GM12892 (cell line): ENCODE measurements at regions not wholly inside any gene's neighbourhood (a gene's known extent, or its start where the extent isn't known, plus 50 kb on each side); places are given as distances from the start of the nearest gene placed in this dataset.

Experiments
- DNase-seq: peaks from one replicate; pipeline ENCODE4 v3.0.0; 2011; ENCODE audit not compliant: insufficient read length
- FAIRE-seq: peaks from 2 replicates; lab custom pipeline; 2011; peaks lifted over from hg19 to GRCh38; lab: Jason Lieb, UNC
- POLR2A ChIP-seq: IDR thresholded peaks from 2 replicates; pipeline ENCODE4 v1.6.1; 2011; ENCODE audit warnings: low read depth, low read length, control low read depth
- POLR2AphosphoS5 ChIP-seq: IDR thresholded peaks from 2 replicates; pipeline ENCODE4 v1.6.1; 2011; ENCODE audit warnings: low read depth, low read length, control low read depth
- TAF1 ChIP-seq: IDR thresholded peaks from 2 replicates; pipeline ENCODE4 v1.6.1; 2011; ENCODE audit warnings: low read depth, mild to moderate bottlenecking, control low read depth, low read length, borderline replicate concordance

- no peak for TF ChIP-seq POLR2AphosphoS5
- TF ChIP-seq TAF1 = no peak
- no peak for TF ChIP-seq POLR2A
- FAIRE-seq (no peak), DNase-seq (no peak)
These were observed 186.6 kb upstream of the DTNBP1 start for GRCh38 chr6:15849395-15849794.

- no peak for TF ChIP-seq POLR2A
- no peak for TF ChIP-seq TAF1
- TF ChIP-seq POLR2AphosphoS5 = no peak
- no peak for FAIRE-seq
These were observed 182.7 kb upstream of the DTNBP1 start for GRCh38 chr6:15845492-15845891.

GRCh38 chr6:15843764-15844163, 180.9 kb upstream of the DTNBP1 start:
- FAIRE-seq = no peak
- TF ChIP-seq TAF1 = no peak
- no peak for TF ChIP-seq POLR2A
- TF ChIP-seq POLR2AphosphoS5 = no peak
- no peak for DNase-seq

More at GRCh38 chr6:15845492-15845891, 182.7 kb upstream of the DTNBP1 start:
- DNase-seq = no peak

- FAIRE-seq (no peak), DNase-seq (no peak)
- TF ChIP-seq POLR2AphosphoS5 = no peak
- TF ChIP-seq POLR2A = no peak
- no peak for TF ChIP-seq TAF1
These were observed 180.4 kb upstream of the DTNBP1 start for GRCh38 chr6:15843226-15843625.

GRCh38 chr6:15842727-15843117, 179.9 kb upstream of the DTNBP1 start:
- DNase-seq = no peak
- TF ChIP-seq POLR2AphosphoS5 (no peak), POLR2A (no peak), TAF1 (no peak)
- FAIRE-seq = no peak

GRCh38 chr6:15841937-15842726, 179.3 kb upstream of the DTNBP1 start:
- DNase-seq (no peak), FAIRE-seq (no peak)
- TF ChIP-seq TAF1 (no peak), POLR2AphosphoS5 (no peak), POLR2A (no peak)

- DNase-seq (no peak), FAIRE-seq (no peak)
- TF ChIP-seq TAF1 (no peak), POLR2AphosphoS5 (no peak), POLR2A (no peak)
These were observed 177.2 kb upstream of the DTNBP1 start for GRCh38 chr6:15839969-15840541.

GRCh38 chr6:15837205-15837604, 174.4 kb upstream of the DTNBP1 start:
- DNase-seq = no peak
- TF ChIP-seq POLR2AphosphoS5 (no peak), POLR2A (no peak), TAF1 (no peak)
- FAIRE-seq = no peak

- no peak for DNase-seq
- no peak for TF ChIP-seq TAF1
- TF ChIP-seq POLR2A = no peak
- no peak for TF ChIP-seq POLR2AphosphoS5
- FAIRE-seq = no peak
These were observed 170.0 kb upstream of the DTNBP1 start for GRCh38 chr6:15832841-15833240.

GRCh38 chr6:15829156-15829555, 166.3 kb upstream of the DTNBP1 start:
- DNase-seq (no peak), FAIRE-seq (no peak)
- no peak for TF ChIP-seq TAF1
- TF ChIP-seq POLR2A = no peak
- TF ChIP-seq POLR2AphosphoS5 = no peak

- FAIRE-seq (peak; percentile 5), DNase-seq (no peak)
These were observed 164.8 kb upstream of the DTNBP1 start for GRCh38 chr6:15827496-15828255.

More at GRCh38 chr6:15827496-15828255, 164.8 kb upstream of the DTNBP1 start:
- TF ChIP-seq POLR2AphosphoS5 (no peak), POLR2A (no peak), TAF1 (no peak)
